ENCODE measurements at regions not wholly inside any gene's neighbourhood (a gene's known extent, or its start where the extent isn't known, plus 50 kb on each side); places are given as distances from the start of the nearest gene placed in this dataset.

- no peak for DNase-seq (ENCODE audit: low spot score in 2 of 2)
- Histone ChIP-seq H3K36me3 (no peaks in the 10 kb centered on the region), H3K9me3 (no peaks in the 10 kb centered on the region), H3K4me3 (no peak overlapping the region), H3K27ac (no peak overlapping the region), H3K4me1 (no peaks in the 10 kb centered on the region), H3K27me3 (no peaks in the 10 kb centered on the region)
- TF ChIP-seq EP300 (IDR thresholded peaks at IDR 0.05) (no peak), CTCF (IDR thresholded peaks at IDR 0.05) (no peak), POLR2AphosphoS5 (IDR thresholded peaks at IDR 0.05) (no peak), POLR2A (IDR thresholded peaks at IDR 0.05) (no peak)
Observed at GRCh38 chr7:85659364-85659763, 472.5 kb upstream of the SEMA3D start.

- H3K4me3 ChIP-seq = no peak overlapping the region
- H3K27me3 ChIP-seq = no peaks in the 10 kb centered on the region
- H3K27ac ChIP-seq = no peak overlapping the region
- H3K9me3 ChIP-seq = no peaks in the 10 kb centered on the region
- DNase-seq (ENCODE audit: low spot score in 2 of 2) = no peak
- no peaks in the 10 kb centered on the region for H3K36me3 ChIP-seq
- 86% methylated on average over 5 of the region's 5 CpGs for WGBS
- no peak for TF ChIP-seq POLR2AphosphoS5 (IDR thresholded peaks at IDR 0.05)
- TF ChIP-seq EP300 (IDR thresholded peaks at IDR 0.05) = no peak
- no peak for TF ChIP-seq POLR2A (IDR thresholded peaks at IDR 0.05)
- no peaks in the 10 kb centered on the region for H3K4me1 ChIP-seq
Observed at GRCh38 chr7:85655252-85655651, 468.4 kb upstream of the SEMA3D start.

GRCh38 chr7:85644272-85644671 is 457.4 kb upstream of the SEMA3D start:
- 63% methylated on average over 2 of the region's 2 CpGs for WGBS
- Histone ChIP-seq H3K27me3 (no peaks in the 10 kb centered on the region), H3K4me1 (no peaks in the 10 kb centered on the region), H3K36me3 (no peaks in the 10 kb centered on the region), H3K27ac (no peak overlapping the region), H3K9me3 (no peaks in the 10 kb centered on the region), H3K4me3 (no peak overlapping the region)
- DNase-seq (ENCODE audit: low spot score in 2 of 2) = no peak
- no peak for TF ChIP-seq EP300 (IDR thresholded peaks at IDR 0.05)
- no peak for TF ChIP-seq POLR2A (IDR thresholded peaks at IDR 0.05)
- TF ChIP-seq POLR2AphosphoS5 (IDR thresholded peaks at IDR 0.05) = no peak

- no peaks in the 10 kb centered on the region for H3K9me3 ChIP-seq
- H3K27ac ChIP-seq = no peak overlapping the region
- WGBS = 86% methylated on average over 3 of the region's 3 CpGs
- no peaks in the 10 kb centered on the region for H3K27me3 ChIP-seq
- DNase-seq (ENCODE audit: low spot score in 2 of 2) = no peak
- TF ChIP-seq EP300 (IDR thresholded peaks at IDR 0.05) (no peak), POLR2A (IDR thresholded peaks at IDR 0.05) (no peak), POLR2AphosphoS5 (IDR thresholded peaks at IDR 0.05) (no peak), CTCF (IDR thresholded peaks at IDR 0.05) (no peak)
- H3K36me3 ChIP-seq = no peaks in the 10 kb centered on the region
- H3K4me3 ChIP-seq = no peak overlapping the region
- H3K4me1 ChIP-seq = no peaks in the 10 kb centered on the region
Observed at GRCh38 chr7:85641331-85641730, 454.5 kb upstream of the SEMA3D start.

GRCh38 chr7:85638394-85638793 is 451.5 kb upstream of the SEMA3D start:
- H3K4me1 ChIP-seq = no peaks in the 10 kb centered on the region
- H3K9me3 ChIP-seq = no peaks in the 10 kb centered on the region
- H3K36me3 ChIP-seq = no peaks in the 10 kb centered on the region
- 53% methylated on average over 1 of the region's 1 CpG for WGBS
- no peak for DNase-seq (ENCODE audit: low spot score in 2 of 2)
- no peaks in the 10 kb centered on the region for H3K27me3 ChIP-seq
- H3K27ac ChIP-seq = no peak overlapping the region
- H3K4me3 ChIP-seq = no peak overlapping the region
- TF ChIP-seq POLR2A (IDR thresholded peaks at IDR 0.05) = no peak
- no peak for TF ChIP-seq POLR2AphosphoS5 (IDR thresholded peaks at IDR 0.05)
- no peak for TF ChIP-seq CTCF (IDR thresholded peaks at IDR 0.05)
- TF ChIP-seq EP300 (IDR thresholded peaks at IDR 0.05) = no peak

- TF ChIP-seq POLR2AphosphoS5 (IDR thresholded peaks at IDR 0.05) (no peak), EP300 (IDR thresholded peaks at IDR 0.05) (no peak), CTCF (IDR thresholded peaks at IDR 0.05) (no peak), POLR2A (IDR thresholded peaks at IDR 0.05) (no peak)
- 60% methylated on average over 2 of the region's 2 CpGs for WGBS
- no peak for DNase-seq (ENCODE audit: low spot score in 2 of 2)
Observed at GRCh38 chr7:85634951-85635350, 448.1 kb upstream of the SEMA3D start.

More at GRCh38 chr7:85634951-85635350, 448.1 kb upstream of the SEMA3D start:
- H3K36me3 ChIP-seq = no peaks in the 10 kb centered on the region
- H3K4me3 ChIP-seq = no peak overlapping the region
- no peaks in the 10 kb centered on the region for H3K4me1 ChIP-seq
- H3K27me3 ChIP-seq = no peaks in the 10 kb centered on the region
- H3K9me3 ChIP-seq = no peaks in the 10 kb centered on the region
- H3K27ac ChIP-seq = no peak overlapping the region
